Duodenal mucosa (tissue), 2 donors: ENCODE measurements at regions not wholly inside any gene's neighbourhood (a gene's known extent, or its start where the extent isn't known, plus 50 kb on each side); places are given as distances from the start of the nearest gene placed in this dataset.

ENCODE experiments used
- H3K27ac ChIP-seq: one replicate; pipeline ENCODE4 v1.7.0; 2013; ENCODE audit warnings: low read depth, low read length
- H3K27me3 ChIP-seq, 2 donors: one replicate each; pipeline ENCODE4 v1.7.0; 2013; ENCODE audit warnings: low read length in 2 of 2, control low read depth in 1 of 2; ENCODE audit not compliant: insufficient read depth in 2 of 2, control insufficient read depth in 1 of 2
- H3K36me3 ChIP-seq, 2 donors: one replicate each; pipeline ENCODE4 v1.7.0; 2013; ENCODE audit warnings: low read length in 2 of 2, control low read depth in 1 of 2; ENCODE audit not compliant: insufficient read depth in 2 of 2, control insufficient read depth in 1 of 2
- H3K4me1 ChIP-seq, 2 donors: one replicate each; pipeline ENCODE4 v1.7.0; 2013; ENCODE audit warnings: low read length in 2 of 2, control low read depth in 1 of 2; ENCODE audit not compliant: insufficient read depth in 2 of 2, control insufficient read depth in 1 of 2
- H3K4me3 ChIP-seq, 2 donors: one replicate each; pipeline ENCODE4 v1.7.0; 2013; ENCODE audit warnings: low read length in 2 of 2, low read depth in 1 of 2
- H3K9ac ChIP-seq, 2 donors: one replicate each; pipeline ENCODE4 v1.7.0; 2013; ENCODE audit warnings: low read length in 2 of 2, low read depth in 1 of 2
- H3K9me3 ChIP-seq, 2 donors: one replicate each; pipeline ENCODE4 v1.7.0; 2013; ENCODE audit warnings: low read length in 2 of 2, control low read depth in 1 of 2; ENCODE audit not compliant: control insufficient read depth in 1 of 2

DNA sequence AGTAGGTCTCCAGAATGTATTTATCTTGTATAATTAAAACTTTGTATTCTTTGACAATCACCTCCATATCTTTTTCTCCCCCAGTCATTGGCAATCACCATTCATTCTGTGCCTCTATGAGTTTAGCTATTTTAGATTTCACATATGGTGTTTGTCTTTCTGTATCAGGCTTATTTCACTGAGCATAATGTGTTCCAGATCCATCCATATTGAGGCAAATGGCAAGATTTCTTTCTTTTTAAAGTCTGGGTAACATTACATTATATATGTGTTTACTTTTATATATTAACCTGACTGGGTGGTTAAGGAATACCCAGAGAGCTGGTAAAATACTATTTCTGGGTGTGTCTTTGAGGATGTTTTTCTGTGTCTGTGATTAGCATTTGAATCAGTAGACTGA lies 486.6 kb downstream of the SQOR start:
- Histone ChIP-seq H3K27me3 (no peaks in the 10 kb centered on the region), H3K9me3 (peaks cover 6 to 15% of the 10 kb centered on the region in 2 donors)

DNA sequence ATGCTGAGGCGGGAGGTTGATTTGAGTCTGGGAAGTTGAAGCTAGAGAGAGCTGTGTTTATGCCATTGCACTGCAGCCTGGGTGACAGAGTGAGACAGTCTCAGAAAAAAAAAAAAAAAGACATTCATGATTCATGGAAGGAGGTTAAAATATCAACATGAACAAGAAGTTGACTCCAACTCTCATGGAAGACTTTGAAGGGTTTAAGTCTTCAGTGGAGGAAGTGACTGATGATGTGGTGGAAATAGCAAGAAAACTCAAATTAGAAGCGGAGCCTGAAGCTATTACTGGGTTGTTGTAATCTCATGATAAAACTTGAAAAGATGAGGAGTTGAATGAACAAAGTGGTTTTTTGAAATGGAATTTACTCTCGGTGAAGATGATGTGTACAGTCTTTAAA lies 491.8 kb downstream of the SQOR start:
- Histone ChIP-seq H3K4me3 (no peak overlapping the region), H3K9me3 (peaks cover 8 to 17% of the 10 kb centered on the region in 2 donors), H3K9ac (no peak overlapping the region), H3K36me3 (no peaks in the 10 kb centered on the region), H3K4me1 (no peaks in the 10 kb centered on the region), H3K27me3 (no peaks in the 10 kb centered on the region), H3K27ac (no peak overlapping the region)

More for the DNA sequence above, 486.6 kb downstream of the SQOR start:
- H3K4me3 ChIP-seq, result no peak overlapping the region
- no peaks in the 10 kb centered on the region for H3K4me1 ChIP-seq
- no peak overlapping the region for H3K9ac ChIP-seq
- no peak overlapping the region for H3K27ac ChIP-seq
- no peaks in the 10 kb centered on the region for H3K36me3 ChIP-seq

DNA sequence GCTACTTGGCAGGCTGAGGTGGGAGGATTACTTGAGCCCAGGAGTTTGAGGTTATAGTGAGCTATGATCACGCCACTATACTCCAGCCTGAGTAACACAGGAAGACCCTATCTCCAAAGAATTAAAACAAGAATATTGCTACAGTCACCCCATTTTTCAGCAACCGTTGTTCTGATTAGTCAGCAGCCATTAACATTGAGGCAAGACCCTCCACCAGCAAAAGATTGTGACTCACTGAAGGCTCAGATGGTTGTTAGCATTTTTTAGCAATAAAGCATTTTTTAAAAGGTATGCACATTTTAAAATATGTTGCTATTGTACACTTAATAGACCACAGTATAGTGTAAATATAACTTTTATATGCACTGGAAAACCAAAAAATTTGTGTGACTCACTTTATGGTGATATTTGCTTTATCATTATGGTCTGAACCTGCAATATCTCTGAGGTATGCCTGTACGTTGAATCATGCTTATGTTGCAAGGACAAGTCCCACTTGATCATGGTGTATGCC lies 492.6 kb downstream of the SQOR start:
- Histone ChIP-seq H3K4me1 (no peaks in the 10 kb centered on the region), H3K27ac (no peak overlapping the region), H3K36me3 (no peaks in the 10 kb centered on the region), H3K4me3 (no peak overlapping the region), H3K9me3 (peaks cover 14 to 24% of the 10 kb centered on the region in 2 donors), H3K9ac (no peak overlapping the region), H3K27me3 (no peaks in the 10 kb centered on the region)

DNA sequence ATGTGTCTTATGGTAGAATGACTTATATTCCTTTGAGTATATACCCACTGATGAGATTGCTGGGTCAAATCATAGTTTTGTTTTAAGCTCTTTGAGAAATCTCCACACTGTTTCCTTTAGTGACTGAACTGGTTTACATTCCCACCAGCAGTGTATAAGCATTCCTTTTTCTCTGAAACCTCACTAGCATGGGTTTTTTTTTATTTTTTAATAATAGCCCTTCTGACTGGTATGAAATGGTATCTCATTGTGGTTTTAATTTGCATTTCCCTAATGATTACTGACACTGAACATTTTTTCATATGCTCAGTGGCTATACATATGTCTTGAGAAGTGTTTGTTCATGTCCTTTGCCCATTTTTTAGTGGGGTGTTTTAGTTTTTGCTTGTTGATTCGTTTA lies 494.3 kb downstream of the SQOR start:
- Histone ChIP-seq H3K4me3 (no peak overlapping the region), H3K36me3 (no peaks in the 10 kb centered on the region), H3K27me3 (no peaks in the 10 kb centered on the region), H3K4me1 (no peaks in the 10 kb centered on the region), H3K27ac (no peak overlapping the region), H3K9ac (no peak overlapping the region), H3K9me3 (peaks cover 9 to 13% of the 10 kb centered on the region in 2 donors)

DNA sequence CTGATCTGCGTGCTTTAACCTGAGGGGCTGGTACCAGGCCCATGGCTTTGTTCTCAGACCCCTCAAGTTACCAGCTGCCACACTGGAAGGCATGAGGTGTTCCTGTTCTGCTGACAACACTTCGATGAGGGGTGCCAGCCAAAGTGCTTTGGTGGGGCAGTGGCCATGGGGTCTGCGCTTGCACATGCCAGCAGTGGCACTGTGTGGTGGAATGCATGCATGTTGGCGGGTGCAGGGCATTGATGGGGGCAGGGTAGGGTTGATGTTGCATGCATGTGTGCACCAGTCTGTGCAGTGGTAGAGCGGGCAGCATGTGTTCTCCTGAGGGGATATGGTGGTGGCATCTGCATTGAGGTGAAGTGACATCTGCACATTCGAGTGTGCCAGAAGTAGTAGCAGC lies 497.0 kb downstream of the SQOR start:
- Histone ChIP-seq H3K36me3 (no peaks in the 10 kb centered on the region), H3K9me3 (peaks cover 13 to 18% of the 10 kb centered on the region in 2 donors), H3K4me1 (no peaks in the 10 kb centered on the region)

DNA sequence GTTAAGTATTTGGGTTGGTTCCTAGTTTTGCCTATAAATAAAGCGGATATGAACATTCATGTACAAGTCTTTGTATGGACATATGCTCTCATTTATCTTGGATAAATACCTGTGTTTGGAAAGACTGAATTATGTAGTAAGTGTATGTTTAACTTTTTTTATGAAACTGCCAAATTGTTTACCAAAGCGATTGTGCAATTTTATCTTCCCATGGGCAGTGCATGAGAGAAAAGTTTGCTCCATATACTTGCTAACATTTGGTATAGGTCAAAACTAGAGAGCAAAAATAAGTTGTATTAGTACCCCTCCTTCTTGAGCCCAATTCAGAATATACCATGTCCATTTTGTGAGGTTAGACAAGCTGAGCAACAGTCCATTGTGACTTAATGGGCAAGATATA lies 502.6 kb downstream of the SQOR start:
- Histone ChIP-seq H3K4me1 (no peaks in the 10 kb centered on the region), H3K4me3 (no peak overlapping the region), H3K9me3 (peaks cover 4 to 17% of the 10 kb centered on the region in 2 donors)

More for the DNA sequence above, 497.0 kb downstream of the SQOR start:
- no peak overlapping the region for H3K9ac ChIP-seq
- H3K27ac ChIP-seq, result no peak overlapping the region
- H3K4me3 ChIP-seq, result no peak overlapping the region
- no peaks in the 10 kb centered on the region for H3K27me3 ChIP-seq

DNA sequence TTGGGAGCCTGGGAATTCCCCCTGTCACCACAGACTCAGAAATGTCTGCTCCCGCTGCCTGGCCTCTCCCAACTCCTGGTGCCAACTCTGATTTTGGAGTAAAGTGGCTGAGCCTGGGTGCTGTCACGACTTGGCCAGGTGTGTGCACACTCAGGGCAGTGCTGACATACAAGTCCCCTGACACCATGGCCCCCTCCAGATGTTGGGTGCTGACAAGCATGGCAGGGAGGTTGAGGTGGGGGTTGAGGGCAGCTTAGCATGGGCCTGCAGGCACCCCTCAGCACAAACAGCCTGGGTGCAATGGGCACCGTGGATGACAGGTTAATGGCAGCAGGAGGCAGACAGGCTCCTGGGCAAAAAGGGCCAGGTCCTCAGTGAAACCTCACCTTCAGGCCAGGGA lies 511.2 kb downstream of the SQOR start:
- H3K9ac ChIP-seq, result no peak overlapping the region
- no peak overlapping the region for H3K4me3 ChIP-seq
- H3K27ac ChIP-seq, result no peak overlapping the region
- H3K4me1 ChIP-seq, result no peaks in the 10 kb centered on the region
- no peaks in the 10 kb centered on the region for H3K27me3 ChIP-seq
- peaks cover 4 to 15% of the 10 kb centered on the region in 2 donors for H3K9me3 ChIP-seq
- H3K36me3 ChIP-seq, result no peaks in the 10 kb centered on the region

More for the DNA sequence above, 502.6 kb downstream of the SQOR start:
- Histone ChIP-seq H3K9ac (no peak overlapping the region), H3K27me3 (no peaks in the 10 kb centered on the region), H3K36me3 (no peaks in the 10 kb centered on the region), H3K27ac (no peak overlapping the region)

DNA sequence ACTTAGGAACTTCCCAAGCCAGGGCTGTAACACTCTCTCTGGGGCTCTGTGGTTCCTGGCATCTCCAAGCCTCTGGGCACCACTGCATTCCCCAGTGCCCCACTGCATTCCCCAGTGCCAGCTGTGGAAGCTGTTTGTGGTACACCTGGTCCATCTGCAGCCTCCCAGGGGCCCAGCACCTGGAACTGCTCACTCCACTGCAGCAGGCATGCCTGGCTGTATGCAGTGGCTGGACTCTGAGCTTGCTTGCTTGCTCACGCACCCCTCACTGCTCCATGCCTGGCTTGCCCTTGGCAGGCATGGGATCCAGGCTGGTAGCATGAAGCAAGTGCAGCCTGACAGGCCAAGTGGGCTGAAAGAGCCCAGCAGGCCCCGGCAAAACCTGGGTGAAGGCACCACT lies 512.1 kb downstream of the SQOR start:
- no peak overlapping the region for H3K27ac ChIP-seq

DNA sequence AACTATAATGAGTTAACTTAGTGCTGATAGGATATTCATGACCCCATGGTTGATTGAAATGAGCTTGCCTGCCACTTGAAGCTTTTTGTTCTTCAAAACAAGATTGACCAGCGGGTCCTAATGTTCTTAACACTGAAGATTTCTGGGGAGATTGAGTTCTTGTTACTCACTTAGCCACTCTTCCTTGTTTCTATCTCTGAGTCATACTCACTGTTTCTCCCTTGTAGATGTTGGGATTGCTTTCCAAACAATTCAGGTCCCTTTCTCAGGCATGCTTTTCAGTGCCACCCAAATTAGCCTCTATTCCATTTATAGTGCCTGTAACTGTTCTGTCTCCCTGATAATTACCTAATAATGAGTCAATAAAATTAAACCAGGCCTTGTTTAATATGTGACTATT lies 517.0 kb downstream of the SQOR start:
- Histone ChIP-seq H3K36me3 (no peaks in the 10 kb centered on the region), H3K9ac (no peak overlapping the region), H3K27me3 (no peaks in the 10 kb centered on the region), H3K4me3 (no peak overlapping the region), H3K27ac (no peak overlapping the region), H3K4me1 (no peaks in the 10 kb centered on the region), H3K9me3 (peaks cover 2 to 3% of the 10 kb centered on the region in 2 donors)

More for the DNA sequence above, 512.1 kb downstream of the SQOR start:
- H3K4me3 ChIP-seq, result no peak overlapping the region
- H3K36me3 ChIP-seq, result no peaks in the 10 kb centered on the region
- no peaks in the 10 kb centered on the region for H3K27me3 ChIP-seq
- H3K4me1 ChIP-seq, result no peaks in the 10 kb centered on the region
- peaks cover 4 to 15% of the 10 kb centered on the region in 2 donors for H3K9me3 ChIP-seq
- H3K9ac ChIP-seq, result no peak overlapping the region

DNA sequence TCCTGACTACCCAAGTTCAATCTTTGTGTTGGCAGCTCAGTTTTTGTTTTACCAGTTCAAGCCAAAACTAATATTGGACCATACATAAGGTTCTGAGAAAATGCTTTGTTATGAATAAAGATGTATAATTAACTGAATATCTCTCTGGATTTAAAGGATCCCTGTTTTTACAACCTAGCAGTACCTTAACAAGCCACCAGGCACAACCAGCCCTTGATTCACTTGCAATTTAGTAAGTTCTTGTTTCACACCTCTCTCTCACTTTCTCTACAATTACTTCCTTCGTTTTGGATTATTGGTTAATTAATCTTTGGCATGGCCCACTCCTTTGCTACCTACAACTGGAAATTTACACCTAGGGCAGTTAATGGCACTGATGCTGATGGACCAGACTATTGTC lies 531.9 kb downstream of the SQOR start:
- H3K4me3 ChIP-seq, result no peak overlapping the region
- H3K36me3 ChIP-seq, result no peaks in the 10 kb centered on the region
- peaks cover 8 to 19% of the 10 kb centered on the region in 2 donors for H3K9me3 ChIP-seq
- no peak overlapping the region for H3K9ac ChIP-seq
- no peaks in the 10 kb centered on the region for H3K4me1 ChIP-seq
- H3K27ac ChIP-seq, result no peak overlapping the region
- no peaks in the 10 kb centered on the region for H3K27me3 ChIP-seq

DNA sequence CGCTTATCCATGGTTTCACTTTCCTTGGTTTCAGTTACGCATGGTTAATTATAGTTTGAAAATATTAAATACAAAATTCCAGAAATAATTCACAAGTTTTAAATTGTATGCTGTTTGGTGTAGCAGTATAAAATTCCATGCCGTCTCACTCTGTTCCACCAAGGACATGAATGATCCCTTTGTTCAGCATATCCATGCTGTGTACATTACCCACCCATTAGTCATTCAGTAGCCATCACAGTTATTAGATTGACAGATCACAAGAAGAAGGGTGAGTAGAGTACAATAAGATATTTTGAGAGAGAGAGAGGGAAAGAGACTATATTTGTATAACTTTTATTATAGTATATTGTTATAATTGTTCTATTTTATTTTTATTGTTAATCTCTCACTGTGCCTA lies 535.5 kb downstream of the SQOR start:
- Histone ChIP-seq H3K27ac (no peak overlapping the region), H3K27me3 (no peaks in the 10 kb centered on the region), H3K9ac (no peak overlapping the region), H3K4me3 (no peak overlapping the region), H3K4me1 (no peaks in the 10 kb centered on the region), H3K36me3 (no peaks in the 10 kb centered on the region), H3K9me3 (peaks cover 10 to 19% of the 10 kb centered on the region in 2 donors)
